H1 (cell line): ENCODE measurements at regions not wholly inside any gene's neighbourhood (a gene's known extent, or its start where the extent isn't known, plus 50 kb on each side); places are given as distances from the start of the nearest gene placed in this dataset.
A peak's percentile ranks its signal among the peaks of the same experiment; 100 is the strongest.

ENCODE experiments used
- CTCF ChIA-PET: fragments of 300-600 bp; sonication (Branson Sonifier 250); formaldehyde crosslinking; loops from one replicate; lab custom pipeline; 2021; ENCODE audit not compliant: partially characterized antibody; lab: Charles Lee
- POLR2A ChIA-PET: fragments of 300-600 bp; sonication (Branson Sonifier 250); formaldehyde crosslinking; loops from one replicate; lab custom pipeline; 2021; ENCODE audit warnings: inconsistent platforms; ENCODE audit not compliant: partially characterized antibody; lab: Charles Lee
- DNase-seq, 2 experiments: peaks; one replicate each; pipeline versions ENCODE4 v3.0.0 to v3.0.0-alpha.2; 2010 to 2022; ENCODE audit warnings: low spot score in 2 of 2, low read depth in 1 of 2, mixed read lengths in 1 of 2
- FAIRE-seq: peaks from 2 replicates; lab custom pipeline; 2011; peaks lifted over from hg19 to GRCh38; lab: Jason Lieb, UNC
- H2AFZ ChIP-seq: 2 replicates; pipeline ENCODE4 v1.8.1; 2012; ENCODE audit warnings: low read length, inconsistent platforms
- H2AK5ac ChIP-seq: 2 replicates; pipeline ENCODE4 v1.6.1; 2013; ENCODE audit warnings: low read depth, low read length
- H2BK120ac ChIP-seq: replicated peaks from 2 replicates; pipeline ENCODE3; 2013; ENCODE audit warnings: low read depth, low read length, inconsistent platforms
- H2BK12ac ChIP-seq: 2 replicates; pipeline ENCODE4 v1.6.1; 2013; ENCODE audit warnings: low read depth, low read length
- H2BK15ac ChIP-seq: 2 replicates; pipeline ENCODE4 v1.6.1; 2013; ENCODE audit warnings: low read length
- H2BK20ac ChIP-seq: 2 replicates; pipeline ENCODE4 v1.6.1; 2013; ENCODE audit warnings: low read length
- H2BK5ac ChIP-seq: 2 replicates; pipeline ENCODE4 v1.6.1; 2013; ENCODE audit warnings: low read depth, low read length
- H3K14ac ChIP-seq: 2 replicates; pipeline ENCODE4 v1.6.1; 2013; ENCODE audit warnings: inconsistent platforms; ENCODE audit not compliant: insufficient read length
- H3K18ac ChIP-seq: 2 replicates; pipeline ENCODE4 v1.6.1; 2013; ENCODE audit warnings: low read length; ENCODE audit errors: extremely low read depth
- H3K23ac ChIP-seq: 2 replicates; pipeline ENCODE4 v1.6.1; 2013; ENCODE audit warnings: inconsistent platforms; ENCODE audit not compliant: insufficient read length
- H3K23me2 ChIP-seq: 2 replicates; pipeline ENCODE4 v1.6.1; 2013; ENCODE audit warnings: low read depth, low read length
- H3K27ac ChIP-seq: 2 replicates; pipeline ENCODE4 v1.6.1; 2011; ENCODE audit warnings: low read depth, low read length, inconsistent platforms
- H3K27me3 ChIP-seq, 4 experiments: replicated peaks in 1 of 4; 1 replicate in 1 of 4; 2 replicates in 3 of 4; pipeline versions ENCODE4 v1.6.1 to v1.8.1; 2011 to 2013; ENCODE audit warnings: low read length in 3 of 4, mild to moderate bottlenecking in 3 of 4, inconsistent platforms in 2 of 4, mixed read lengths in 2 of 4, moderate library complexity in 1 of 4; ENCODE audit not compliant: control insufficient read depth in 3 of 4, insufficient read depth in 3 of 4; ENCODE audit errors: extremely low read depth in 1 of 4
- H3K36me3 ChIP-seq, 4 experiments: 2 replicates each; pipeline versions ENCODE4 v1.6.1 to v1.8.1; 2011 to 2013; ENCODE audit warnings: mild to moderate bottlenecking in 4 of 4, low read length in 3 of 4, moderate library complexity in 2 of 4, control low read depth in 1 of 4, inconsistent platforms in 1 of 4; ENCODE audit not compliant: insufficient read depth in 4 of 4, control insufficient read depth in 2 of 4
- H3K4ac ChIP-seq: replicated peaks from 2 replicates; pipeline ENCODE3; 2013; ENCODE audit warnings: low read length, low read depth, mixed read lengths, inconsistent platforms; ENCODE audit not compliant: insufficient read length
- H3K4me1 ChIP-seq, 4 experiments: replicated peaks in 1 of 4; 1 replicate in 1 of 4; 2 replicates in 3 of 4; pipeline versions ENCODE4 v1.6.1 to v1.8.1; 2011 to 2013; ENCODE audit warnings: low read length in 3 of 4, inconsistent platforms in 2 of 4, mixed read lengths in 1 of 4; ENCODE audit not compliant: insufficient read depth in 4 of 4, control insufficient read depth in 3 of 4
- H3K4me2 ChIP-seq, 2 experiments: 2 replicates each; pipeline versions ENCODE4 v1.6.1 to v1.8.1; 2011 to 2013; ENCODE audit warnings: low read depth in 2 of 2, low read length in 2 of 2, control low read depth in 1 of 2, inconsistent platforms in 1 of 2, mild to moderate bottlenecking in 1 of 2; ENCODE audit not compliant: insufficient read depth in 1 of 2
- H3K4me3 ChIP-seq, 4 experiments: fragments of 200-600, 300-600 bp in 1 of 4; sonication (generic), shearing (Covaris generic), sonication (Bioruptor Twin) in 1 of 4; 2 replicates each; pipeline versions ENCODE4 v1.5.1 to v1.8.1; 2011 to 2016; ENCODE audit warnings: low read length in 4 of 4, low read depth in 3 of 4, control low read depth in 2 of 4, inconsistent platforms in 2 of 4, mild to moderate bottlenecking in 2 of 4, mixed read lengths in 1 of 4, moderate library complexity in 1 of 4; ENCODE audit not compliant: insufficient read depth in 2 of 4; ENCODE audit errors: extremely low read depth in 1 of 4
- H3K56ac ChIP-seq: replicated peaks from 2 replicates; pipeline ENCODE3; 2013; ENCODE audit warnings: low read depth, mild to moderate bottlenecking, mixed read lengths, low read length, inconsistent platforms; ENCODE audit not compliant: insufficient read length
- H3K79me1 ChIP-seq: 2 replicates; pipeline ENCODE4 v1.6.1; 2013; ENCODE audit warnings: low read depth, low read length, control low read depth
- H3K79me2 ChIP-seq, 2 experiments: 2 replicates each; pipeline versions ENCODE4 v1.6.1 to v1.8.1; 2012 to 2013; ENCODE audit warnings: low read length in 2 of 2, mild to moderate bottlenecking in 2 of 2, inconsistent platforms in 1 of 2; ENCODE audit not compliant: insufficient read depth in 2 of 2, control insufficient read depth in 1 of 2
- H3K9ac ChIP-seq, 4 experiments: replicated peaks in 1 of 4; 1 replicate in 1 of 4; 2 replicates in 3 of 4; pipeline versions ENCODE4 v1.6.1 to v1.8.1; 2011 to 2013; ENCODE audit warnings: low read depth in 3 of 4, low read length in 3 of 4, control low read depth in 2 of 4, mild to moderate bottlenecking in 2 of 4, moderate library complexity in 2 of 4, inconsistent platforms in 1 of 4; ENCODE audit errors: extremely low read depth in 1 of 4
- H3K9me3 ChIP-seq, 2 experiments: 2 replicates each; pipeline versions ENCODE4 v1.6.1 to v1.8.1; 2012 to 2013; ENCODE audit warnings: mild to moderate bottlenecking in 2 of 2, moderate library complexity in 2 of 2, control low read depth in 1 of 2, inconsistent platforms in 1 of 2, low read depth in 1 of 2, low read length in 1 of 2, mixed read lengths in 1 of 2; ENCODE audit not compliant: insufficient read depth in 2 of 2
- H4K20me1 ChIP-seq, 2 experiments: replicated peaks in 1 of 2; 2 replicates each; pipeline versions ENCODE3 to v1.8.1; 2011 to 2013; ENCODE audit warnings: inconsistent platforms in 2 of 2, low read length in 2 of 2, mild to moderate bottlenecking in 1 of 2; ENCODE audit not compliant: insufficient read depth in 2 of 2, control insufficient read depth in 1 of 2
- H4K5ac ChIP-seq: 2 replicates; pipeline ENCODE4 v1.6.1; 2013; ENCODE audit warnings: low read length, low read depth, mixed read lengths, inconsistent platforms; ENCODE audit not compliant: insufficient read length
- H4K8ac ChIP-seq: 2 replicates; pipeline ENCODE4 v1.8.0; 2013; ENCODE audit warnings: mild to moderate bottlenecking, moderate library complexity, low read length, inconsistent platforms; ENCODE audit not compliant: insufficient read depth; ENCODE audit errors: extremely low read depth
- H4K91ac ChIP-seq: replicated peaks from 2 replicates; pipeline ENCODE3; 2013; ENCODE audit warnings: low read length, mixed read lengths, inconsistent platforms; ENCODE audit not compliant: insufficient read length
- CTCF ChIP-seq, 3 experiments: IDR thresholded peaks; 1 replicate in 2 of 3; 2 replicates in 1 of 3; pipeline versions ENCODE4 v1.5.1 to v1.6.1; 2011; ENCODE audit warnings: low read length in 3 of 3, mild to moderate bottlenecking in 3 of 3, inconsistent platforms in 2 of 3, low read depth in 1 of 3, moderate library complexity in 1 of 3; ENCODE audit not compliant: insufficient read depth in 1 of 3; ENCODE audit errors: control extremely low read depth in 1 of 3
- JUN ChIP-seq: IDR thresholded peaks from 2 replicates; pipeline ENCODE4 v1.6.1; 2011; ENCODE audit warnings: low read depth, mild to moderate bottlenecking, improper control_type of control experiment, low read length
- POLR2AphosphoS5 ChIP-seq: IDR thresholded peaks from 2 replicates; pipeline ENCODE4 v1.6.1; 2011; ENCODE audit warnings: low read depth, low read length
- RAD21 ChIP-seq, 2 experiments: IDR thresholded peaks in 1 of 2; conservative IDR thresholded peaks in 1 of 2; 2 replicates each; pipeline ENCODE4 v1.6.1; 2011; ENCODE audit warnings: low read depth in 2 of 2, low read length in 2 of 2, improper control_type of control experiment in 1 of 2, inconsistent platforms in 1 of 2, mild to moderate bottlenecking in 1 of 2, moderate library complexity in 1 of 2
- RNF2 ChIP-seq: fragments of 200-900, 300-1000 bp; sonication (generic); IDR thresholded peaks from 2 replicates; pipeline ENCODE4 v1.7.1; 2016; ENCODE audit warnings: borderline replicate concordance, low read depth, mild to moderate bottlenecking, antibody characterized with exemption, low read length; ENCODE audit not compliant: poor library complexity, severe bottlenecking; ENCODE audit errors: missing control alignments
- SAP30 ChIP-seq: fragments of 300-600 bp; sonication (generic); IDR thresholded peaks from 2 replicates; pipeline ENCODE4 v1.7.1; 2012; ENCODE audit warnings: low read length, moderate library complexity, mild to moderate bottlenecking, inconsistent platforms; ENCODE audit not compliant: insufficient read depth, insufficient replicate concordance
- SIRT6 ChIP-seq: IDR thresholded peaks from one replicate; pipeline ENCODE4 v1.7.1; 2012; ENCODE audit warnings: low read length, inconsistent platforms
- WGBS, 2 experiments: shearing (Covaris generic) in 1 of 2; methylation state at CpG; one replicate each; pipeline versions ENCODE4 v1.1.6 to v1.1.7; 2013 to 2015; ENCODE audit warnings: low lambda C conversion rate in 2 of 2, mixed read lengths in 2 of 2, inconsistent platforms in 1 of 2, low coverage in 1 of 2, missing lambda C conversion rate in 1 of 2; ENCODE audit not compliant: insufficient replicate concordance in 2 of 2, insufficient coverage in 1 of 2, insufficient read length in 1 of 2; ENCODE audit errors: extremely low coverage in 1 of 2, missing lambda C conversion rate in 1 of 2; 5-methylcytosine and 5-hydroxymethylcytosine counted together

GRCh38 chrX:51395810-51396728 is 63.4 kb downstream of the NUDT10 start:
- peak; percentile 88 for FAIRE-seq
- TF ChIP-seq SIRT6 (no peak), JUN (no peak), RNF2 (no peak), RAD21 (IDR thresholded peaks at IDR 0.05 in 1 of 2, conservative IDR thresholded peaks at IDR 0.05 in 1 of 2; ENCODE audit: low read depth in 2 of 2, low read length in 2 of 2) (0 out of 4 replicates have a peak, but pooled peaks of 1 of the 2 experiments have one; percentile 6), POLR2AphosphoS5 (no peak), SAP30 (no peak), CTCF (IDR thresholded peaks at IDR 0.05; ENCODE audit: control extremely low read depth in 1 of 3, insufficient read depth in 1 of 3, low read depth in 1 of 3, low read length in 3 of 3) (peak in 2 of 3 experiments; percentile 2 to 13; a peak in 2 of 4 replicates)

More at GRCh38 chrX:51395810-51396728, 63.4 kb downstream of the NUDT10 start:
- no peak overlapping the region for H3K23ac ChIP-seq
- ChIA-PET CTCF (interaction anchor here (0.6 to 2.8 kb wide), 10 partner anchors 10 to 241 kb away, joined by 3 to 10 read pairs (median 4); no protein-coding TSS in a partner anchor), POLR2A (interaction anchor here (0.6 to 1.0 kb wide), 2 partner anchors 63 to 1685 kb away, joined by 3 read pairs; partner anchors contain the start of gene NUDT10)
- 0 out of 2 replicates have a peak overlapping the region, but pooled peaks have one; percentile 32 for H3K18ac ChIP-seq
- no peak overlapping the region for H2BK15ac ChIP-seq
- H3K4me1 ChIP-seq: peaks cover 0 to 3% (median 0%) of the 10 kb centered on the region in 4 experiments; a peak in 1 of 7 replicates
- H3K9me3 ChIP-seq: no peaks in the 10 kb centered on the region
- H3K36me3 ChIP-seq: no peaks in the 10 kb centered on the region
- no peak overlapping the region for H4K8ac ChIP-seq
- no peaks in the 10 kb centered on the region for H3K23me2 ChIP-seq
- no peak overlapping the region for H4K91ac ChIP-seq
- peak overlapping the region; percentile 30 to 59 (median 44); a peak in 7 of 8 replicates for H3K4me3 ChIP-seq
- peak overlapping the region; percentile 54 to 61 for H3K4me2 ChIP-seq
- no peak overlapping the region for H2BK12ac ChIP-seq
- H3K79me2 ChIP-seq: no peaks in the 10 kb centered on the region
- H3K9ac ChIP-seq: peak overlapping the region in 2 of 4 experiments; percentile 8 to 37; a peak in 4 of 7 replicates
- no peak overlapping the region for H3K27ac ChIP-seq
- no peak overlapping the region for H3K56ac ChIP-seq
- H2AK5ac ChIP-seq: no peak overlapping the region
- no peak overlapping the region for H3K4ac ChIP-seq
- H3K79me1 ChIP-seq: no peaks in the 10 kb centered on the region
- H3K27me3 ChIP-seq: no peaks in the 10 kb centered on the region
- no peak overlapping the region for H2BK120ac ChIP-seq
- no peak overlapping the region for H2BK20ac ChIP-seq
- no peak overlapping the region for H3K14ac ChIP-seq
- peak in 1 of 2 experiments; percentile 43 for DNase-seq
- H2AFZ ChIP-seq: peak overlapping the region; percentile 51; the same call in 1 of the 2 replicates
- H2BK5ac ChIP-seq: no peak overlapping the region
- WGBS, 2 experiments: 52% methylated on average over 15 of the region's 50 CpGs; no CpG with 5 or more reads in 1 of the 2 experiments
- H4K5ac ChIP-seq: no peak overlapping the region
- no peaks in the 10 kb centered on the region for H4K20me1 ChIP-seq
